Endothelial cell of umbilical vein (primary cell): ENCODE measurements at regions not wholly inside any gene's neighbourhood (a gene's known extent, or its start where the extent isn't known, plus 50 kb on each side); places are given as distances from the start of the nearest gene placed in this dataset.

Source experiments
- BruUV-seq: library from RNA; stranded (reverse); fragments of 400-500 nt; replicated peaks from 2 replicates; lab custom pipeline; 2021; lab: Mats Ljungman, UMichigan
- CTCF ChIA-PET: fragments of 300-600, 350-600 bp; sonication (Branson Sonifier 250); formaldehyde crosslinking; loops from one replicate; lab custom pipeline; 2021; ENCODE audit warnings: antibody characterized with exemption, inconsistent platforms; lab: Charles Lee
- POLR2A ChIA-PET: fragments of 300-600, 350-600 bp; sonication (Branson Sonifier 250); formaldehyde crosslinking; loops from one replicate; lab custom pipeline; 2021; ENCODE audit warnings: antibody characterized with exemption, inconsistent platforms; lab: Charles Lee
- DNase-seq: peaks from one replicate; pipeline ENCODE4 v3.0.0-alpha.2; 2011; ENCODE audit warnings: low read depth, low spot score
- FAIRE-seq: peaks from 2 replicates; lab custom pipeline; 2011; peaks lifted over from hg19 to GRCh38; lab: Jason Lieb, UNC
- H2AFZ ChIP-seq: 2 replicates; pipeline ENCODE4 v1.6.0; 2012; ENCODE audit warnings: low read depth, low read length, control low read depth, inconsistent platforms
- H3K27ac ChIP-seq: 2 replicates; pipeline ENCODE4 v1.5.1; 2011; ENCODE audit warnings: low read depth, mild to moderate bottlenecking, control low read depth, low read length, moderate library complexity; ENCODE audit not compliant: insufficient read depth
- H3K27me3 ChIP-seq, 2 experiments: 2 replicates each; pipeline versions ENCODE4 v1.6.0 to v1.6.1; 2011; ENCODE audit warnings: low read length in 2 of 2, mixed read lengths in 1 of 2; ENCODE audit not compliant: control insufficient read depth in 2 of 2, insufficient read depth in 2 of 2
- H3K36me3 ChIP-seq, 2 experiments: 2 replicates in 1 of 2; 3 replicates in 1 of 2; pipeline ENCODE4 v1.5.1; 2011; ENCODE audit warnings: low read length in 2 of 2, mild to moderate bottlenecking in 1 of 2, moderate library complexity in 1 of 2; ENCODE audit not compliant: control insufficient read depth in 2 of 2, insufficient read depth in 2 of 2; ENCODE audit errors: extremely low read depth in 1 of 2
- H3K4me1 ChIP-seq: 3 replicates; pipeline ENCODE4 v1.5.1; 2011; ENCODE audit warnings: mild to moderate bottlenecking, low read length; ENCODE audit not compliant: control insufficient read depth, insufficient read depth; ENCODE audit errors: extremely low read depth
- H3K4me2 ChIP-seq: 2 replicates; pipeline ENCODE4 v1.6.1; 2011; ENCODE audit warnings: low read length, control low read depth, mixed read lengths; ENCODE audit not compliant: insufficient read depth
- H3K4me3 ChIP-seq, 3 experiments: fragments of 200-600 bp in 1 of 3; sonication (generic), shearing (Covaris generic) in 1 of 3; replicated peaks in 1 of 3; 2 replicates each; pipeline ENCODE4 v1.5.1; 2011 to 2016; ENCODE audit warnings: control low read depth in 3 of 3, low read length in 3 of 3, mild to moderate bottlenecking in 2 of 3, inconsistent platforms in 1 of 3, low read depth in 1 of 3, moderate library complexity in 1 of 3; ENCODE audit not compliant: insufficient read depth in 1 of 3
- H3K79me2 ChIP-seq: 2 replicates; pipeline ENCODE4 v1.6.0; 2012; ENCODE audit warnings: low read length, inconsistent platforms; ENCODE audit not compliant: control insufficient read depth, insufficient read depth
- H3K9ac ChIP-seq: replicated peaks from 2 replicates; pipeline ENCODE3; 2011; ENCODE audit warnings: low read length, control low read depth; ENCODE audit not compliant: insufficient read depth; ENCODE audit errors: extremely low read depth
- H3K9me1 ChIP-seq: replicated peaks from 3 replicates; pipeline ENCODE4 v1.6.0; 2011; ENCODE audit warnings: mild to moderate bottlenecking, low read length; ENCODE audit not compliant: control insufficient read depth, insufficient read depth; ENCODE audit errors: extremely low read depth
- H3K9me3 ChIP-seq: replicated peaks from 2 replicates; pipeline ENCODE4 v1.5.1; 2012; ENCODE audit warnings: low read length, inconsistent platforms; ENCODE audit not compliant: control insufficient read depth, insufficient read depth
- H4K20me1 ChIP-seq: replicated peaks from 2 replicates; pipeline ENCODE3; 2011; ENCODE audit warnings: mild to moderate bottlenecking, low read length; ENCODE audit not compliant: control insufficient read depth, insufficient read depth; ENCODE audit errors: extremely low read depth
- CTCF ChIP-seq, 2 donors: IDR thresholded peaks; 1 replicate in 1 of 2; 2 replicates in 1 of 2; pipeline ENCODE4 v1.5.1; 2011; ENCODE audit warnings: low read length in 2 of 2, mild to moderate bottlenecking in 2 of 2, moderate library complexity in 2 of 2, control low read depth in 1 of 2, inconsistent platforms in 1 of 2, low read depth in 1 of 2; ENCODE audit not compliant: insufficient read depth in 1 of 2; ENCODE audit errors: extremely low read depth in 1 of 2
- EZH2 ChIP-seq: IDR thresholded peaks from 2 replicates; pipeline ENCODE4 v1.6.1; 2012; ENCODE audit warnings: borderline replicate concordance, low read depth, mild to moderate bottlenecking, moderate library complexity, low read length, inconsistent platforms; ENCODE audit not compliant: severe bottlenecking
- FOS ChIP-seq: IDR thresholded peaks from 2 replicates; pipeline ENCODE4 v1.6.1; 2011; ENCODE audit warnings: mild to moderate bottlenecking, low read length, moderate library complexity, borderline replicate concordance; ENCODE audit not compliant: insufficient read depth
- GATA2 ChIP-seq: IDR thresholded peaks from 2 replicates; pipeline ENCODE4 v1.7.0; 2011; ENCODE audit warnings: low read depth, mild to moderate bottlenecking, moderate library complexity, mixed read lengths, low read length; ENCODE audit not compliant: insufficient read length, insufficient read depth
- JUN ChIP-seq: IDR thresholded peaks from 2 replicates; pipeline ENCODE4 v1.6.1; 2011; ENCODE audit warnings: borderline replicate concordance, low read depth; ENCODE audit not compliant: insufficient read length, insufficient read depth
- MAX ChIP-seq: IDR thresholded peaks from 2 replicates; pipeline ENCODE4 v1.6.1; 2011; ENCODE audit not compliant: insufficient read depth, insufficient read length
- MYC ChIP-seq: IDR thresholded peaks from one replicate; pipeline ENCODE4 v1.6.1; 2011; ENCODE audit warnings: mild to moderate bottlenecking, low read depth, low read length
- POLR2A ChIP-seq: IDR thresholded peaks from 2 replicates; pipeline ENCODE4 v1.6.1; 2012; ENCODE audit warnings: low read depth, mild to moderate bottlenecking, control low read depth, low read length
- POLR2AphosphoS5 ChIP-seq: IDR thresholded peaks from 2 replicates; pipeline ENCODE4 v1.6.1; 2012; ENCODE audit warnings: low read depth, mild to moderate bottlenecking, control low read depth, low read length, moderate library complexity; ENCODE audit not compliant: insufficient read depth
- dilution Hi-C: fragments of 300-500 bp; cut with MboI; formaldehyde crosslinking; loops from one replicate; pipeline ENCODE4 v1.15.0; 2019; ENCODE audit warnings: low sequenced_read_pairs; ENCODE audit not compliant: extremely low pct_ligation_motif_present
- intact Hi-C: fragments of 100-400 bp; cut with micrococcal nuclease; formaldehyde crosslinking; loops from one replicate; pipeline ENCODE4 v1.10.0; 2022

GRCh38 chr2:238730881-238731280, 117.0 kb upstream of the TWIST2 start:
- dilution Hi-C loops (no loop called here), intact Hi-C loops (no loop called here)
- DNase-seq (no peak), FAIRE-seq (no peak)
- Histone ChIP-seq H3K27ac (no peak overlapping the region), H3K27me3 (no peaks in the 10 kb centered on the region), H3K79me2 (no peaks in the 10 kb centered on the region), H3K9me1 (no peaks in the 10 kb centered on the region), H3K36me3 (no peaks in the 10 kb centered on the region), H3K9me3 (no peaks in the 10 kb centered on the region), H3K4me2 (no peak overlapping the region), H4K20me1 (no peaks in the 10 kb centered on the region), H3K4me1 (no peaks in the 10 kb centered on the region), H3K4me3 (no peak overlapping the region), H3K9ac (no peak overlapping the region), H2AFZ (no peak overlapping the region)
- BruUV-seq, result no TSS peak
- POLR2A ChIA-PET, result no interaction called here
- TF ChIP-seq MYC (no peak), POLR2AphosphoS5 (no peak), MAX (no peak), CTCF (IDR thresholded peaks at IDR 0.05; ENCODE audit: extremely low read depth in 1 of 2, insufficient read depth in 1 of 2, low read depth in 1 of 2, low read length in 2 of 2) (no peak), GATA2 (no peak), FOS (no peak), EZH2 (no peak), POLR2A (no peak), JUN (no peak)
- CTCF ChIA-PET, result interaction anchor here (1.1 kb wide), 1 partner anchor 54 kb away, joined by 3 read pairs; no protein-coding TSS in a partner anchor
